Sigmoid colon (tissue), 3 donors: ENCODE measurements at regions not wholly inside any gene's neighbourhood (a gene's known extent, or its start where the extent isn't known, plus 50 kb on each side); places are given as distances from the start of the nearest gene placed in this dataset.

Experiments
- CTCF ChIP-seq, 4 experiments: fragments of 450-650 bp in 3 of 4; fragments of 200-600 bp in 1 of 4; IDR thresholded peaks; one replicate each; pipeline ENCODE4 v1.5.1; 2016 to 2019; ENCODE audit warnings: antibody characterized with exemption in 4 of 4, mild to moderate bottlenecking in 3 of 4, moderate library complexity in 2 of 4
- POLR2A ChIP-seq, 2 donors: fragments of 450-650 bp; IDR thresholded peaks; one replicate each; pipeline ENCODE4 v1.6.1; 2016; ENCODE audit warnings: antibody characterized with exemption in 2 of 2, mild to moderate bottlenecking in 2 of 2, moderate library complexity in 2 of 2

GRCh38 chr12:70971001-70971794 is 50.7 kb upstream of the PTPRR start:
- TF ChIP-seq CTCF (IDR thresholded peaks at IDR 0.05) (no peak), POLR2A (IDR thresholded peaks at IDR 0.05) (no peak)
